ENCODE measurements at regions not wholly inside any gene's neighbourhood (a gene's known extent, or its start where the extent isn't known, plus 50 kb on each side); places are given as distances from the start of the nearest gene placed in this dataset.

DNA sequence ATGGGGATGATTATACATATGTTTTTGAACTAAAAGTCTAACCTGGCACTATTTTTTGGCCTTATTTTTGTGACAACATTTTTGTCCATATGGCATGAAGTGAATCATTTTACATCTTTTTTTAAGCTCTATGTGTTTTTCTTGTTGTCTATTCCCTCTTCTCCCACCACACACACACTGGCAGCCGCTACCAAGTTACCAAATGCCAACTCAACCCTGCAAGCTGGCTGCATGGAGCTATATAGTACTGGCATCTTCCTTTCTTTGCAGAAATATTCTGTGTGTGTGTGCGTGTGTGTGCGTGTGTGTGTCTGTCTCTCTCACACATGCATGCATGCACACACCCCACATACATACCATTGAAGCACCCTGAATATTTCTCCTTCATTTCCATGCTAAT lies 278.9 kb upstream of the SOX5 start:
- Histone ChIP-seq H4K91ac (ENCODE audit: insufficient read depth, low read depth, low read length) (no peak overlapping the region), H3K27ac (ENCODE audit: insufficient read depth, low read length) (no peak overlapping the region), H2BK5ac (ENCODE audit: low read depth, low read length, poor library complexity, severe bottlenecking) (no peak overlapping the region), H4K8ac (ENCODE audit: low read depth in 2 of 2, low read length in 2 of 2) (no peak overlapping the region), H3K14ac (replicated peaks; ENCODE audit: low read depth, low read length) (no peak overlapping the region), H3K18ac (ENCODE audit: low read depth, low read length) (no peak overlapping the region), H3K23ac (ENCODE audit: low read depth, low read length) (no peak overlapping the region), H3K4me2 (ENCODE audit: low read depth, low read length) (no peak overlapping the region), H3K4ac (ENCODE audit: low read depth, low read length) (no peak overlapping the region), H3K56ac (ENCODE audit: extremely low read depth, insufficient read depth, low read length) (no peak overlapping the region), H3K27me3 (ENCODE audit: control insufficient read depth, insufficient read depth, low read length) (no peaks in the 10 kb centered on the region), H2BK120ac (ENCODE audit: low read depth, low read length) (no peak overlapping the region), H4K5ac (ENCODE audit: low read depth, low read length) (no peak overlapping the region), H3K79me1 (ENCODE audit: low read depth in 1 of 2, low read length in 2 of 2) (peaks cover 4% of the 10 kb centered on the region in 2 experiments; a peak in 3 of 4 replicates), H3K9me1 (ENCODE audit: insufficient read depth, low read length) (peaks cover 7% of the 10 kb centered on the region), H3K4me3 (ENCODE audit: insufficient read depth, low read depth, low read length) (no peak overlapping the region), H2BK20ac (ENCODE audit: low read depth, low read length) (no peak overlapping the region), H3K9ac (ENCODE audit: low read depth, low read length) (no peak overlapping the region), H2AK5ac (ENCODE audit: low read depth, low read length) (0 out of 2 replicates have a peak overlapping the region, but pooled peaks have one; percentile 0), H2AFZ (replicated peaks; ENCODE audit: low read length, poor library complexity) (no peak overlapping the region), H3K9me3 (ENCODE audit: control insufficient read depth, insufficient read depth, low read length) (no peaks in the 10 kb centered on the region), H4K20me1 (ENCODE audit: insufficient read depth, low read length) (no peaks in the 10 kb centered on the region), H3K4me1 (ENCODE audit: control insufficient read depth, insufficient read depth, low read length) (peaks cover 8% of the 10 kb centered on the region), H2BK15ac (ENCODE audit: low read depth, low read length) (no peak overlapping the region), H2AK9ac (replicated peaks; ENCODE audit: low read depth, low read length, poor library complexity) (no peak overlapping the region), H3K36me3 (ENCODE audit: control insufficient read depth, insufficient read depth, low read length) (no peaks in the 10 kb centered on the region)
- WGBS, 2 experiments (ENCODE audit: extremely low coverage in 2 of 2, insufficient read length in 1 of 2) = no CpG with 5 or more reads among the region's 3 CpGs
- in situ Hi-C loops (cut with MboI; ENCODE audit: low sequenced_read_pairs) = no loop called here
- intact Hi-C loops (cut with micrococcal nuclease) = loop anchor here (5.0 kb wide), 1 partner anchor 334 kb away; no protein-coding TSS in a partner anchor
- no TSS peak for BruUV-seq (replicated peaks)
- ChIA-PET CTCF (no interaction called here), POLR2A (ENCODE audit: unreplicated experiment) (no interaction called here)
- dilution Hi-C loops (cut with HindIII; ENCODE audit: low sequenced_read_pairs, unreplicated experiment) = no loop called here
- no peak for ATAC-seq (ENCODE audit: low read depth)
- no peak for TF ChIP-seq USF2 (IDR thresholded peaks at IDR 0.05; ENCODE audit: low read depth, low read length)
- TF ChIP-seq BHLHE40 (IDR thresholded peaks at IDR 0.05; ENCODE audit: low read depth, low read length) = no peak
- TF ChIP-seq SMC3 (IDR thresholded peaks at IDR 0.05; ENCODE audit: low read depth, low read length) = no peak
- TF ChIP-seq CEBPB (IDR thresholded peaks at IDR 0.05; ENCODE audit: low read depth, low read length) = no peak
- no peak for TF ChIP-seq MAFK (IDR thresholded peaks at IDR 0.05; ENCODE audit: low read depth, low read length)
- TF ChIP-seq MXI1 (IDR thresholded peaks at IDR 0.05; ENCODE audit: borderline replicate concordance, low read depth, low read length) = no peak
- no peak for TF ChIP-seq POLR2A (IDR thresholded peaks at IDR 0.05; ENCODE audit: low read depth, low read length)
- TF ChIP-seq, protein P1, sequence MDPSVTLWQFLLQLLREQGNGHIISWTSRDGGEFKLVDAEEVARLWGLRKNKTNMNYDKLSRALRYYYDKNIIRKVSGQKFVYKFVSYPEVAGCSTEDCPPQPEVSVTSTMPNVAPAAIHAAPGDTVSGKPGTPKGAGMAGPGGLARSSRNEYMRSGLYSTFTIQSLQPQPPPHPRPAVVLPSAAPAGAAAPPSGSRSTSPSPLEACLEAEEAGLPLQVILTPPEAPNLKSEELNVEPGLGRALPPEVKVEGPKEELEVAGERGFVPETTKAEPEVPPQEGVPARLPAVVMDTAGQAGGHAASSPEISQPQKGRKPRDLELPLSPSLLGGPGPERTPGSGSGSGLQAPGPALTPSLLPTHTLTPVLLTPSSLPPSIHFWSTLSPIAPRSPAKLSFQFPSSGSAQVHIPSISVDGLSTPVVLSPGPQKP (IDR thresholded peaks at IDR 0.05; ENCODE audit: borderline replicate concordance, low read depth, low read length) = no peak
- TF ChIP-seq NFE2L2 (IDR thresholded peaks at IDR 0.05; ENCODE audit: low read depth, low read length) = no peak
- no peak for TF ChIP-seq RAD21 (IDR thresholded peaks at IDR 0.05; ENCODE audit: low read length)
- no peak for TF ChIP-seq MAZ (IDR thresholded peaks at IDR 0.05; ENCODE audit: borderline replicate concordance, low read depth, low read length)
- TF ChIP-seq RFX5 (IDR thresholded peaks at IDR 0.05; ENCODE audit: low read depth, low read length) = no peak
- no peak for TF ChIP-seq FOS (IDR thresholded peaks at IDR 0.05; ENCODE audit: low read depth, low read length)
- TF ChIP-seq, protein P2, sequence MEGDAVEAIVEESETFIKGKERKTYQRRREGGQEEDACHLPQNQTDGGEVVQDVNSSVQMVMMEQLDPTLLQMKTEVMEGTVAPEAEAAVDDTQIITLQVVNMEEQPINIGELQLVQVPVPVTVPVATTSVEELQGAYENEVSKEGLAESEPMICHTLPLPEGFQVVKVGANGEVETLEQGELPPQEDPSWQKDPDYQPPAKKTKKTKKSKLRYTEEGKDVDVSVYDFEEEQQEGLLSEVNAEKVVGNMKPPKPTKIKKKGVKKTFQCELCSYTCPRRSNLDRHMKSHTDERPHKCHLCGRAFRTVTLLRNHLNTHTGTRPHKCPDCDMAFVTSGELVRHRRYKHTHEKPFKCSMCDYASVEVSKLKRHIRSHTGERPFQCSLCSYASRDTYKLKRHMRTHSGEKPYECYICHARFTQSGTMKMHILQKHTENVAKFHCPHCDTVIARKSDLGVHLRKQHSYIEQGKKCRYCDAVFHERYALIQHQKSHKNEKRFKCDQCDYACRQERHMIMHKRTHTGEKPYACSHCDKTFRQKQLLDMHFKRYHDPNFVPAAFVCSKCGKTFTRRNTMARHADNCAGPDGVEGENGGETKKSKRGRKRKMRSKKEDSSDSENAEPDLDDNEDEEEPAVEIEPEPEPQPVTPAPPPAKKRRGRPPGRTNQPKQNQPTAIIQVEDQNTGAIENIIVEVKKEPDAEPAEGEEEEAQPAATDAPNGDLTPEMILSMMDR (conservative IDR thresholded peaks at IDR 0.05; ENCODE audit: low read depth, low read length) = no peak
- TF ChIP-seq RCOR1 (IDR thresholded peaks at IDR 0.05; ENCODE audit: insufficient replicate concordance, low read length) = no peak
- TF ChIP-seq CHD1 (IDR thresholded peaks at IDR 0.05; ENCODE audit: low read depth, low read length) = no peak
- DNase-seq = no peak

Measured in IMR-90 (cell line).